ENCODE measurements at regions not wholly inside any gene's neighbourhood (a gene's known extent, or its start where the extent isn't known, plus 50 kb on each side); places are given as distances from the start of the nearest gene placed in this dataset.

DNA sequence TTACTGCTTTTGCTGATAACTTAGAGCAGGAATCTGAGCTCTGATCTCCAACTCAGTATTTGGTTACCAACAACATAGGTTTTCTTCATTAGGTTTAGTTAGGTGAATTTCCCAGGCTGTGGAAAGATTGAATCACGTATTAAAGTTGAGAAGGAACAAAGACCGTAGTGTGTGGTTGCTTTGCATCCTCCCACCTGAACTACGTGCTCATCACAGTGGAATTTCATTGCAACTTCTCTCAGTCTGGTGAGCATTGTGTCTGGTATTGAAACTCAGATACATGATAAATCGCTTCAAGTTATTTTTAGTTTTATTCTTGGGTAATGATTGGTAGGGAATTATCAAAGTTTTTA, 139.4 kb upstream of the AKR1E2 start (continued):
- TF ChIP-seq, protein P1, sequence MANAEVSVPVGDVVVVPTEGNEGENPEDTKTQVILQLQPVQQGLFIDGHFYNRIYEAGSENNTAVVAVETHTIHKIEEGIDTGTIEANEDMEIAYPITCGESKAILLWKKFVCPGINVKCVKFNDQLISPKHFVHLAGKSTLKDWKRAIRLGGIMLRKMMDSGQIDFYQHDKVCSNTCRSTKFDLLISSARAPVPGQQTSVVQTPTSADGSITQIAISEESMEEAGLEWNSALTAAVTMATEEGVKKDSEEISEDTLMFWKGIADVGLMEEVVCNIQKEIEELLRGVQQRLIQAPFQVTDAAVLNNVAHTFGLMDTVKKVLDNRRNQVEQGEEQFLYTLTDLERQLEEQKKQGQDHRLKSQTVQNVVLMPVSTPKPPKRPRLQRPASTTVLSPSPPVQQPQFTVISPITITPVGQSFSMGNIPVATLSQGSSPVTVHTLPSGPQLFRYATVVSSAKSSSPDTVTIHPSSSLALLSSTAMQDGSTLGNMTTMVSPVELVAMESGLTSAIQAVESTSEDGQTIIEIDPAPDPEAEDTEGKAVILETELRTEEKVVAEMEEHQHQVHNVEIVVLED (CRISPR knock-in tag; IDR thresholded peaks at IDR 0.05) = no peak
- no peak for TF ChIP-seq U2AF2 (optimal IDR thresholded peaks at IDR 0.05; ENCODE audit: low read depth, low read length)

DNA sequence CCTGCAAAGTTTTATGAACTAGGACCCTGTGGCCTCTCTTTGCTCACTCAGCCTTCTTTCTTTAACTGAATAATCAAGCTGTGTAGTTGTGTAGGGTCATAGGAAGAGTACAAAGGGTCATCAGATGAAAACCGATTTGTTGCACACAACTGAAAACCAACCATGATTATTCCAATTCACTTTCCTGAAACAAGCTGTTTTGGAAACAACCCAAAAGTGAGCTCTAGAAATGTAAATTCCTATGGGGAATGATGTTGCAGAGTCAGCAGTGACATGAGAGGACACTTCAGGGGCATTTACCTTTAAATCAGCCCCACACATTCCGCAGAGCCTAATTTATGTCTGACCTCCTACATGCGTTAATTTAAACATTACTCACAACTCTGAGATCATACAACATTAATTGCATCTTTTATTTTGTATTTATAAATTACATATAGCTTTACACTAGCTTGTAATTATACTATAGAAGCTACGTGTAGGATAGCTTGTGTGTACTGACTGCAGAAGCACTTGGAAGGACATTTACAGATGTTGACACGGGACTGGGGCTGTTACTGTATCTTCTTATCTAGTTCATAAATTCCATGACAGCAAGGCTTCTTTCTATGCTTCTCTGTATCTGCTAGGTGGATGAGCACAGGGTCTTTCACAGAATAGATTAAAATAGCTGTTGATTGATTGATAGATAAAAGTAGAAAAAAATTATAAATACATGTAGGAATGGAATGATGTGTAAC, 139.9 kb upstream of the AKR1E2 start:
- TF ChIP-seq NFXL1 (CRISPR knock-in tag; IDR thresholded peaks at IDR 0.05) = no peak
- Histone ChIP-seq H3K79me2 (ENCODE audit: control insufficient read depth, insufficient read depth, low read length) (no peaks in the 10 kb centered on the region), H3K4me3 (no peak overlapping the region), H2AFZ (ENCODE audit: low read depth, low read length) (no peak overlapping the region), H3K9ac (ENCODE audit: insufficient read depth in 1 of 2, low read depth in 2 of 2, low read length in 2 of 2) (no peak overlapping the region), H3K9me1 (ENCODE audit: control insufficient read depth, insufficient read depth, low read length) (no peaks in the 10 kb centered on the region), H3K4me2 (ENCODE audit: insufficient read depth, low read length) (no peak overlapping the region), H3K9me3 (replicated peaks; ENCODE audit: control insufficient read depth, insufficient read depth, low read depth, low read length) (no peaks in the 10 kb centered on the region), H3K4me1 (replicated peaks in 1 of 2; ENCODE audit: control insufficient read depth in 2 of 2, insufficient read depth in 2 of 2, low read length in 2 of 2) (no peaks in the 10 kb centered on the region), H3K27ac (ENCODE audit: extremely low read depth, low read depth, low read length) (no peak overlapping the region), H3K36me3 (ENCODE audit: control insufficient read depth, insufficient read depth, low read length) (no peaks in the 10 kb centered on the region), H4K20me1 (replicated peaks; ENCODE audit: control insufficient read depth, insufficient read depth, low read length) (no peaks in the 10 kb centered on the region), H3K27me3 (ENCODE audit: control insufficient read depth in 2 of 2, insufficient read depth in 2 of 2, low read length in 2 of 2) (peaks cover 0 to 5% of the 10 kb centered on the region in 2 experiments; a peak in 3 of 5 replicates)
- ATAC-seq (no peak), FAIRE-seq (no peak), DNase-seq (ENCODE audit: extremely low read depth in 1 of 4, low spot score in 3 of 4) (no peak)
- CTCF ChIA-PET (ENCODE audit: low intra/inter-chr PET ratio) = no interaction called here
- POLR2A ChIA-PET = interaction anchor here (0.7 kb wide), 1 partner anchor 8 kb away, joined by 5 read pairs; no protein-coding TSS in a partner anchor
- WGBS (ENCODE audit: insufficient coverage, low coverage, missing lambda C conversion rate) = 0% methylated on average over 5 of the region's 5 CpGs
- intact Hi-C loops (cut with micrococcal nuclease) = no loop called here
- in situ Hi-C loops (cut with MboI) = no loop called here
- no TSS peak for BruUV-seq (replicated peaks)

Data from K562 (cell line).